SU-DHL-6 (cell line): ENCODE measurements at regions not wholly inside any gene's neighbourhood (a gene's known extent, or its start where the extent isn't known, plus 50 kb on each side); places are given as distances from the start of the nearest gene placed in this dataset.

ENCODE experiments used
- H2AFZ ChIP-seq: fragments of 200-600 bp; sonication (generic); 2 replicates; pipeline ENCODE4 v1.6.1; 2014; ENCODE audit warnings: low read depth, mild to moderate bottlenecking, moderate library complexity, mixed read lengths, antibody characterized with exemption, low read length; ENCODE audit not compliant: severe bottlenecking
- H3F3A ChIP-seq: fragments of 200-600 bp; shearing (Covaris generic); 2 replicates; pipeline ENCODE4 v1.6.0; 2016; ENCODE audit warnings: antibody characterized with exemption, mild to moderate bottlenecking; ENCODE audit not compliant: insufficient read depth
- H3K27ac ChIP-seq: fragments of 200-600 bp; sonication (generic); 2 replicates; pipeline ENCODE4 v1.5.1; 2016; ENCODE audit warnings: low read depth, mild to moderate bottlenecking, low read length, moderate library complexity, mixed read lengths
- H3K27me3 ChIP-seq: fragments of 200-600 bp; sonication (generic), shearing (Covaris generic); 2 replicates; pipeline ENCODE4 v1.6.0; 2014; ENCODE audit warnings: mild to moderate bottlenecking, low read length
- H3K36me3 ChIP-seq: fragments of 200-600 bp; sonication (generic); 2 replicates; pipeline ENCODE4 v1.6.1; 2014; ENCODE audit warnings: mild to moderate bottlenecking, low read length, mixed read lengths
- H3K4me2 ChIP-seq: fragments of 300-600, 200-600 bp; shearing (Covaris generic), sonication (generic); 2 replicates; pipeline ENCODE4 v1.6.0; 2014; ENCODE audit warnings: low read length, low read depth, mild to moderate bottlenecking; ENCODE audit not compliant: poor library complexity, severe bottlenecking
- H3K4me3 ChIP-seq: fragments of 200-600 bp; sonication (generic); 2 replicates; pipeline ENCODE4 v1.5.1; 2014; ENCODE audit warnings: antibody characterized with exemption, low read length, mild to moderate bottlenecking, mixed read lengths; ENCODE audit not compliant: insufficient read depth, poor library complexity, severe bottlenecking
- H3K79me2 ChIP-seq: fragments of 200-600 bp; sonication (generic); 2 replicates; pipeline ENCODE4 v1.6.1; 2014; ENCODE audit warnings: mild to moderate bottlenecking, low read length, moderate library complexity; ENCODE audit not compliant: insufficient read depth
- H3K9ac ChIP-seq: fragments of 200-600 bp; sonication (generic); 2 replicates; pipeline ENCODE4 v1.7.0; 2014; ENCODE audit warnings: mild to moderate bottlenecking, low read length
- H3K9me2 ChIP-seq: fragments of 200-600 bp; sonication (generic); replicated peaks from 2 replicates; pipeline ENCODE4 v1.6.1; 2014; ENCODE audit warnings: low read length; ENCODE audit not compliant: insufficient read depth
- H3K9me3 ChIP-seq: fragments of 200-600 bp; sonication (generic); 2 replicates; pipeline ENCODE4 v1.6.1; 2014; ENCODE audit warnings: low read length, mixed read lengths; ENCODE audit not compliant: insufficient read depth
- H4K20me1 ChIP-seq: fragments of 200-600 bp; sonication (generic); 2 replicates; pipeline ENCODE4 v1.6.1; 2014; ENCODE audit warnings: low read depth, mild to moderate bottlenecking, antibody characterized with exemption, low read length, moderate library complexity, mixed read lengths
- EZH2phosphoT487 ChIP-seq: fragments of 200-600 bp; sonication (generic), shearing (Covaris generic); conservative IDR thresholded peaks from 2 replicates; pipeline ENCODE4 v1.6.1; 2018; ENCODE audit warnings: mild to moderate bottlenecking, antibody characterized with exemption, low read length, moderate library complexity, mixed read lengths
- TF ChIP-seq, protein P1 (sequence below): fragments of 200-600 bp; sonication (generic); IDR thresholded peaks from one replicate; pipeline ENCODE4 v1.5.1; 2017; ENCODE audit warnings: antibody characterized with exemption, mild to moderate bottlenecking, low read length, moderate library complexity; ENCODE audit not compliant: insufficient read depth, poor library complexity, severe bottlenecking

DNA sequence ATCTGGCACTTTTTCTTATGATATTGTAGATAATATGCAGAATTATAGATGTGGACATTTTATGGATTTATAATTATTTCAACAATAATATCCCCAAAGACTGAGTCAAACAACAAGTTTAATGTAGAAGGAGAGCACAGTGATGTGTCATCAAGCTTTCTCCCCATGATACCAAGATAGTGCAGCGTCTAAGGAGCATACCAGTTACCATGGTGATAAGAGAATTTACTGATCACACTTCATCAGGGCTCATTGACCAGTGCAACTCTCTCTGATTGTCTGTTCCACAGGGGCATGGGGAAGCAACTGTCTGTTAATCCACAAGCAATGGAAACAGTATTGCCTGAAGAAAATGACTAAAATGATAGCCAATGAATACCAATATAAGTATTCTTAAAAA, 209.6 kb upstream of the DPYD start:
- H3F3A ChIP-seq, result no peaks in the 10 kb centered on the region
- H3K4me2 ChIP-seq, result no peak overlapping the region
- no peaks in the 10 kb centered on the region for H4K20me1 ChIP-seq
- H3K9ac ChIP-seq, result no peak overlapping the region
- TF ChIP-seq, protein P1, sequence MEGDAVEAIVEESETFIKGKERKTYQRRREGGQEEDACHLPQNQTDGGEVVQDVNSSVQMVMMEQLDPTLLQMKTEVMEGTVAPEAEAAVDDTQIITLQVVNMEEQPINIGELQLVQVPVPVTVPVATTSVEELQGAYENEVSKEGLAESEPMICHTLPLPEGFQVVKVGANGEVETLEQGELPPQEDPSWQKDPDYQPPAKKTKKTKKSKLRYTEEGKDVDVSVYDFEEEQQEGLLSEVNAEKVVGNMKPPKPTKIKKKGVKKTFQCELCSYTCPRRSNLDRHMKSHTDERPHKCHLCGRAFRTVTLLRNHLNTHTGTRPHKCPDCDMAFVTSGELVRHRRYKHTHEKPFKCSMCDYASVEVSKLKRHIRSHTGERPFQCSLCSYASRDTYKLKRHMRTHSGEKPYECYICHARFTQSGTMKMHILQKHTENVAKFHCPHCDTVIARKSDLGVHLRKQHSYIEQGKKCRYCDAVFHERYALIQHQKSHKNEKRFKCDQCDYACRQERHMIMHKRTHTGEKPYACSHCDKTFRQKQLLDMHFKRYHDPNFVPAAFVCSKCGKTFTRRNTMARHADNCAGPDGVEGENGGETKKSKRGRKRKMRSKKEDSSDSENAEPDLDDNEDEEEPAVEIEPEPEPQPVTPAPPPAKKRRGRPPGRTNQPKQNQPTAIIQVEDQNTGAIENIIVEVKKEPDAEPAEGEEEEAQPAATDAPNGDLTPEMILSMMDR, result no peak
- no peak for TF ChIP-seq EZH2phosphoT487
- H3K4me3 ChIP-seq, result no peak overlapping the region
- no peak overlapping the region for H3K27ac ChIP-seq
- H3K27me3 ChIP-seq, result no peaks in the 10 kb centered on the region
- no peaks in the 10 kb centered on the region for H3K36me3 ChIP-seq
- no peaks in the 10 kb centered on the region for H3K9me3 ChIP-seq
- no peak overlapping the region for H2AFZ ChIP-seq
- H3K79me2 ChIP-seq, result no peaks in the 10 kb centered on the region
- no peaks in the 10 kb centered on the region for H3K9me2 ChIP-seq

DNA sequence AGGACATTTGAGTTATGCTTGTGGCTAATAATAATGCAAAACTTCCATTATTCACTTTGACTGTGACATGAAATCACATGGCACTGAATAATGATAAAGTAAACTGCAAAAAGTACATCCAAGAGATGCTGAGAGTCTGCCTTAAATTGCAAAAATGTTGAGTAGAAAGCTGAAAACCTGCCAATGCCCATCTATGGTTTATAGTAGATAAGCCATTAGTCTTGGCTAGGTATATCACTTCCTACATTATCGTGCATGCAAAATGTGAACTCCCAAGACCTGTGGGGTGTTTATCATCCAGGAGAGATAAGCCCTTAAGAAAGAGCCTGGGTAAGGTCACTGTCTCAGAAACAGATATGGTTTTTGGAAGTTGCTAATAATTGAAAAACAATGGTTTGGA, 208.7 kb upstream of the DPYD start:
- no peak overlapping the region for H3K27ac ChIP-seq

DNA sequence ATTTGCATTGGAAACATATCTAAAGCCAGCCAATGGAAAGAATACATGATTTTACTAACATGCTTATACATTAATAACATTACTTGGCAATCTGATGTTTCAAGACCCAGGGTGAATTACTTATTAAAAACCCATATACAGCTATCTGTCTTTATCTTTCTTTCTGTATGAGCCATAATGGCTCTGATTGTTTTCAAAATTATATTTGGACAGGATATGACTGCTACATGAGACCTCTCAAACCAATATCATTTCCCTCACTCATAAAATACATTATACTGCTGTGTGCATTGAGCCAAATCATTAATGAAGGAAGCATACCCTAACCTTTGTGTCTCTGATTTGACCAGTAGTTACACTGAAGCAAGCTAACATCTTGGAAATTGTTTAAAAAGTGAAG, 205.9 kb upstream of the DPYD start:
- no peak overlapping the region for H2AFZ ChIP-seq
- H3K4me2 ChIP-seq, result no peak overlapping the region
- TF ChIP-seq, protein P1, result no peak
- no peak for TF ChIP-seq EZH2phosphoT487
- H3K79me2 ChIP-seq, result no peaks in the 10 kb centered on the region
- no peaks in the 10 kb centered on the region for H3K9me2 ChIP-seq
- H3K9me3 ChIP-seq, result no peaks in the 10 kb centered on the region
- no peak overlapping the region for H3K27ac ChIP-seq
- H3F3A ChIP-seq, result no peaks in the 10 kb centered on the region
- no peak overlapping the region for H3K9ac ChIP-seq
- H4K20me1 ChIP-seq, result no peaks in the 10 kb centered on the region
- no peaks in the 10 kb centered on the region for H3K27me3 ChIP-seq
- no peak overlapping the region for H3K4me3 ChIP-seq
- H3K36me3 ChIP-seq, result no peaks in the 10 kb centered on the region

More for the DNA sequence above, 208.7 kb upstream of the DPYD start:
- Histone ChIP-seq H4K20me1 (no peaks in the 10 kb centered on the region), H3K36me3 (no peaks in the 10 kb centered on the region), H3K4me3 (no peak overlapping the region), H2AFZ (no peak overlapping the region), H3K9ac (no peak overlapping the region), H3F3A (no peaks in the 10 kb centered on the region), H3K4me2 (no peak overlapping the region), H3K9me3 (no peaks in the 10 kb centered on the region), H3K9me2 (no peaks in the 10 kb centered on the region), H3K27me3 (no peaks in the 10 kb centered on the region), H3K79me2 (no peaks in the 10 kb centered on the region)
- TF ChIP-seq, protein P1, result no peak
- TF ChIP-seq EZH2phosphoT487, result no peak

DNA sequence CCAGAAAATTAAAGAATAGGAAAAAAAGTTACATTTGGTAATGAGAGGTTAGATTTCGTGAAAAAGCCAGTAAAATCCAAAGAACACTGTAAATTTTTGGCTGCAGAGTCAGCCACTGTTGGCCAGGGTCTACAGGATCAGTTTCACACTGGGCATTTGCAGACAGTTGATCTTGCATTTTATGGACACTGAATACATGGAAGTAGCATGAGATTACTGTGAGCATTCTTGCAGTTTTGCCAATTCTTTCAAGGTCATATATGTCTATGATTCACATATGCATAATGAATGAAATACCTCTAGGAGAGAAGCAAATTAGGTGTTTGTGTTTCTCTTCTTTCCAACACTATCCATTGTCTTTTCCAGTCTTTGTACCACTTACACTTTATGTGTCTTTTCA, 200.8 kb upstream of the DPYD start:
- Histone ChIP-seq H3K4me3 (no peak overlapping the region), H3F3A (no peaks in the 10 kb centered on the region), H4K20me1 (no peaks in the 10 kb centered on the region), H3K27ac (no peak overlapping the region), H3K9me2 (no peaks in the 10 kb centered on the region), H3K79me2 (no peaks in the 10 kb centered on the region), H3K4me2 (no peak overlapping the region), H3K36me3 (no peaks in the 10 kb centered on the region), H2AFZ (no peak overlapping the region), H3K9ac (no peak overlapping the region), H3K27me3 (no peaks in the 10 kb centered on the region), H3K9me3 (no peaks in the 10 kb centered on the region)
- TF ChIP-seq, protein P1, result no peak
- TF ChIP-seq EZH2phosphoT487, result no peak
